ENCODE measurements at regions not wholly inside any gene's neighbourhood (a gene's known extent, or its start where the extent isn't known, plus 50 kb on each side); places are given as distances from the start of the nearest gene placed in this dataset.

DNA sequence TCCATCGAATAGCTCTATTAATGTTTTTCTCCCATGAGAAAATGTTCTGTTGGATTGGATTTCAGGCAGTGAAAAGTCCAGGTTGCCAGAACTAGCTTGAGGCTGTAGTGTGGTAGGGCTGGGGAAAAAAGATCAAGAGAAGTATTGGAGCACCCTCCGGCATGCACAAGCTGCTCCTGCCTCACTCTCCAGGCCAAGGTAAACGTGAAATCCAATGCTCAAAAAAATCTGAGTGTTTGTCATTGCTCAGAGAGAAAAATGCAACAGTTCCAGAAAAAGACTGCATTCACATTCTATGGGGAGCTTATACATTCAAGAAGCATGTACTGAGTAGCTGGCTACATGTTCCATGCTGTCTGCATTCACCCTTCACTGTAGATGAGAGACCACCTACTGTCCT is 680.9 kb upstream of the TBX3 start:
- DNase-seq (no peak), ATAC-seq (ENCODE audit: low read depth) (no peak)
- TF ChIP-seq, protein P1, sequence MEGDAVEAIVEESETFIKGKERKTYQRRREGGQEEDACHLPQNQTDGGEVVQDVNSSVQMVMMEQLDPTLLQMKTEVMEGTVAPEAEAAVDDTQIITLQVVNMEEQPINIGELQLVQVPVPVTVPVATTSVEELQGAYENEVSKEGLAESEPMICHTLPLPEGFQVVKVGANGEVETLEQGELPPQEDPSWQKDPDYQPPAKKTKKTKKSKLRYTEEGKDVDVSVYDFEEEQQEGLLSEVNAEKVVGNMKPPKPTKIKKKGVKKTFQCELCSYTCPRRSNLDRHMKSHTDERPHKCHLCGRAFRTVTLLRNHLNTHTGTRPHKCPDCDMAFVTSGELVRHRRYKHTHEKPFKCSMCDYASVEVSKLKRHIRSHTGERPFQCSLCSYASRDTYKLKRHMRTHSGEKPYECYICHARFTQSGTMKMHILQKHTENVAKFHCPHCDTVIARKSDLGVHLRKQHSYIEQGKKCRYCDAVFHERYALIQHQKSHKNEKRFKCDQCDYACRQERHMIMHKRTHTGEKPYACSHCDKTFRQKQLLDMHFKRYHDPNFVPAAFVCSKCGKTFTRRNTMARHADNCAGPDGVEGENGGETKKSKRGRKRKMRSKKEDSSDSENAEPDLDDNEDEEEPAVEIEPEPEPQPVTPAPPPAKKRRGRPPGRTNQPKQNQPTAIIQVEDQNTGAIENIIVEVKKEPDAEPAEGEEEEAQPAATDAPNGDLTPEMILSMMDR (IDR thresholded peaks at IDR 0.05), result no peak

DNA sequence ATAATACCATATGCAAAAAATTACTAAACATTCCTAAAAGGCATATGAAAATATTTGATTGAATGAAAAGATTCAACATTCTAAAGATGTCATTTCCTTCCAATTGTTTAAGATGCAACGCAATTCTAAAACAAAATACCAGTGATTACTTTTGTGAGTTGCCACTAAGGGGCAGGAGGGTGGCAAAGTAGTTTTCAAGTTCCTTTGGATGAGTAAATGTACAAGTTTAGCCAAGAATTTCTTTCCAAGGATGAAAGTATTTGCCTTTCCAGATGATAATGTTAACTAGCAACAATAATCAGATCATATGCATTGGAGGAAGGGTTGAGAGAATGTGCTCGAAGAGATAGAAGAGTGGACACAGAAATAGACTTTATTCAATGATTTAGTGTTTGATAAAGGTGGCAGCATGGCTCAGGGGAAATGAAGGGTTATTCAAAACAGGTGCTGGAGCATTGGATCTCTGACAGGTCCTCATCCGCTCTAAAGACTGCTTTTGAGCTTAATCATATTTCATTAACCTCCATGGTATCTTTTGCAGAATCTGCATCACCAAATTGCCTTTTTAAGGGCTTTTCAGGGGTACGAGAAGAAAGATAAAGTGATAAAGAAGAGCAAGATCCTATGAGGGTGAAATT is 678.5 kb upstream of the TBX3 start:
- H3K27me3 Mint-ChIP-seq, result no peaks in the 10 kb centered on the region
- peaks cover under 1% of the 10 kb centered on the region for H3K9me3 Mint-ChIP-seq
- H3K27ac Mint-ChIP-seq, result no peak overlapping the region
- intact Hi-C loops (cut with micrococcal nuclease), result no loop called here
- DNase-seq (no peak), ATAC-seq (ENCODE audit: low read depth) (no peak)
- CTCF ChIA-PET, result no interaction called here
- H3K4me1 Mint-ChIP-seq, result no peaks in the 10 kb centered on the region
- no peak overlapping the region for H3K4me3 Mint-ChIP-seq
- H3K36me3 Mint-ChIP-seq (ENCODE audit: low read depth), result no peaks in the 10 kb centered on the region
- POLR2A ChIA-PET, result no interaction called here
- TF ChIP-seq, protein P1 (IDR thresholded peaks at IDR 0.05), result no peak

More for the DNA sequence above, 680.9 kb upstream of the TBX3 start:
- Mint-ChIP-seq H3K9me3 (peaks cover 3% of the 10 kb centered on the region), H3K36me3 (ENCODE audit: low read depth) (no peaks in the 10 kb centered on the region), H3K4me3 (no peak overlapping the region), H3K4me1 (no peaks in the 10 kb centered on the region), H3K27me3 (no peaks in the 10 kb centered on the region), H3K27ac (no peak overlapping the region)
- intact Hi-C loops (cut with micrococcal nuclease), result no loop called here
- ChIA-PET CTCF (no interaction called here), POLR2A (no interaction called here)

DNA sequence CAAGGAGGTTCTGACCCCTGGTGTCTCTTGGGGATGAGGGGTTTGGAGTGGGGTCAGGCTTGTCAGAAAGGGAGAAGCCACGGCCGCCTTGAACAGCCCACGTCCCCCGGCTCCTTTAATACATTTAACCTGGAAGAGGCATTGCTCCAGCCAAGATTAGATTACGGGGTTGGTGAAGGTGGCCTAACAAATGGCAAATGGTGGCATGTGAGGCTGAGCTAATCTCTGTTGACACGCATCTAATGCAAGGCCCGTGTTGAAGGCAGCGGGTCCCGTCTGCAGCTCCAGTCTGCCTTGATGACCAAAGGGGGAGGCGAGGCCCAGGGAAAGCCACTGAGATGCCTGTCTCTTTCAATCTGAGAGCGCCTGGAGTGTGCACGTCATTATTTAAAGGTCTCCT is 673.7 kb upstream of the TBX3 start:
- TF ChIP-seq, protein P1 (IDR thresholded peaks at IDR 0.05), result no peak
- H3K4me3 Mint-ChIP-seq, result no peak overlapping the region
- intact Hi-C loops (cut with micrococcal nuclease), result no loop called here
- no peaks in the 10 kb centered on the region for H3K9me3 Mint-ChIP-seq
- no peaks in the 10 kb centered on the region for H3K4me1 Mint-ChIP-seq
- no peaks in the 10 kb centered on the region for H3K27me3 Mint-ChIP-seq
- DNase-seq, result no peak
- CTCF ChIA-PET, result no interaction called here
- H3K36me3 Mint-ChIP-seq (ENCODE audit: low read depth), result no peaks in the 10 kb centered on the region
- POLR2A ChIA-PET, result no interaction called here
- H3K27ac Mint-ChIP-seq, result no peak overlapping the region
- no peak for ATAC-seq (ENCODE audit: low read depth)

DNA sequence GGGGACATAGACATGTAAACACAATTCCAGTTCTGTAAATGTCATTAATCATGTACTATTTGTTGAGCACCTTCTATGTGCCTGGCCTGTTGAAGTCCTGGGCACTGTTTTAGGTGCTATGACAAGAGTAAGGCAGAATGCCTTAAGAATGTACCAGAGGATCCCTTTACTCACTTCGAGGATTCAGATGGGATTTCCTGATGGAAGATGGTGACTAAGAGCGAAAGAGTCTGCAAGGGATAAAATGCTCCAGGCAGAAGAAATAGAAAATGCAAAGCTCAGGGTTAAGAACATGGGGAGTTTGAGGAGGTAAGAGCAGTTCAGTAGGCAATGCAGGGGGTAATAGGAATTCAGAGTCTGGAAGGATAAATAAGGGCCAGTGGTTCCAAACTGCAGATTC is 671.3 kb upstream of the TBX3 start:
- ATAC-seq (ENCODE audit: low read depth) (no peak), DNase-seq (no peak)
- no peak overlapping the region for H3K4me3 Mint-ChIP-seq
- no peaks in the 10 kb centered on the region for H3K36me3 Mint-ChIP-seq (ENCODE audit: low read depth)
- intact Hi-C loops (cut with micrococcal nuclease), result no loop called here
- CTCF ChIA-PET, result no interaction called here
- H3K9me3 Mint-ChIP-seq, result no peaks in the 10 kb centered on the region
- POLR2A ChIA-PET, result no interaction called here
- H3K27ac Mint-ChIP-seq, result no peak overlapping the region
- no peaks in the 10 kb centered on the region for H3K27me3 Mint-ChIP-seq
- TF ChIP-seq, protein P1 (IDR thresholded peaks at IDR 0.05), result no peak
- H3K4me1 Mint-ChIP-seq, result no peaks in the 10 kb centered on the region

DNA sequence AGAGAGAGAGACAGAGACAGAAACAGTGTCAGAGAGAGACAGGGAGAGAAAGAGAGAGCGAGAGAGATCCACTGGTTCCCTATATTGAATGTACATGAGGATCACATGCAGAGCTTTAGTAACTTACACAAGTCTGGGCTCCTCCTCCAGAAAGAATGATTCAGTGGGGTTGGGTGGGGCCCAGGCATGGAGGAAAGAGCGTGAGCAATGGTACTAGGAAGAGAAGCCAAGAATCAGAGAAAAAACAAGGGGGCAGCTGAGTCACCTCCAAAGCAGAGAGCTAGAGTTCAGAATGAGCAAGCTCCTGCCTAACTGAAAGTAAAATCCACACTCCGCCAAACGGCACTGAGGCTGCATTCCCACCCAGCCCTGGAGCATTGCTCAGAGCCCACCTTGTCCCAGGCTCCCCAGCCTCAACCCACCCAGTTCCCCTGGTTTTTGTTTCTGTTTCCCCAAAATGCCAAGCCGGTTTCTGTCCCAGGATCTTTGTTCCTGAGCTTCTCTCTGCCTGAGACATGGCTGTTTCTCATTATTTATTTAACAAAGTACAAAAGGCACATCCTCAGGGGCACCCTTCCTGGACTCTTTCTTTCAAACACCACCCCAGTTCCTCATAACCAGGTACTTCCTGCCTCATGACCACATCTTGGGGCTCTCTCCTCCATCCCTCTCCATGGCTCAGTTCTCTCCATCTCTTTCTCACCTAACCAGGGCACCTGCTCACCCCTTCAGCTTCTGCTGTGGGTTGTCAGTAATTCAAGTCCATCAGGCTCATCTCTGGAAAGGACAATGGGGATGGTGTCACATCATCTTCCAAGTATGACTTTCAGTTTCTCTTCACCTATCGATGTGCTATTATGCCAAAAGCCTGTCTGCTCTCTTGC is 670.3 kb upstream of the TBX3 start:
- intact Hi-C loops (cut with micrococcal nuclease), result no loop called here
- Mint-ChIP-seq H3K9me3 (no peaks in the 10 kb centered on the region), H3K27me3 (no peaks in the 10 kb centered on the region), H3K36me3 (ENCODE audit: low read depth) (no peaks in the 10 kb centered on the region), H3K4me3 (no peak overlapping the region), H3K4me1 (no peaks in the 10 kb centered on the region), H3K27ac (no peak overlapping the region)
- TF ChIP-seq, protein P1 (IDR thresholded peaks at IDR 0.05), result no peak
- CTCF ChIA-PET, result no interaction called here
- ATAC-seq (ENCODE audit: low read depth), result no peak
- no peak for DNase-seq
- POLR2A ChIA-PET, result no interaction called here

All from activated B cell treated with CpG ODN at 0.5 μM for 24 hours (primary cell).